ENCODE measurements at regions not wholly inside any gene's neighbourhood (a gene's known extent, or its start where the extent isn't known, plus 50 kb on each side); places are given as distances from the start of the nearest gene placed in this dataset.

DNA sequence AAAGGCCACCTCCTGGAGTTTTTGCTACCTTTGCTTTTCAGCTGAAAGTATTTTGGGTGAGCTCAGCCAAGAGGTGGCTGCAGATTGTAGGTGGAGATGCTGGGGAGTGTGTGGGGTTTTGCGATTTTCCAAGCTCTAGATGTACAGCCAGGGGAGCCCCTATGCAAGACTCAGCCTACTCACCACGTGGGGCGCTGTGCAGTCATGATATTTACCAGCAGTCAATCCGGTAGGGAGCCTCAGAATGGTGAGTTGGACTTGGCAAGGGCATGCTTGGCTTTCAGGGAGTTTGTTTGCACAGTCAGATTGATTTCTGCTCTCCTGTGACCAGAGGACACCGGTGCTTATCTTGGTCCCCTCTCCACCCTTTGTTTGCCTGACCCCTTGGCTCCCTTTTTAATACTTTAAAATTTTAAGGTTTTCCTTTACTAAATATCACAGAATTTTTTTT is 175.3 kb downstream of the UTP18 start:
- no peak for TF ChIP-seq NFRKB (IDR thresholded peaks at IDR 0.05; ENCODE audit: low read depth)
- no peak for TF ChIP-seq FOXM1 (IDR thresholded peaks at IDR 0.05; ENCODE audit: low read depth)
- TF ChIP-seq FOXM1 (CRISPR knock-in tag; IDR thresholded peaks at IDR 0.05; ENCODE audit: low read depth), result no peak
- TF ChIP-seq SUPT5H (IDR thresholded peaks at IDR 0.05), result no peak
- TF ChIP-seq, protein P1, sequence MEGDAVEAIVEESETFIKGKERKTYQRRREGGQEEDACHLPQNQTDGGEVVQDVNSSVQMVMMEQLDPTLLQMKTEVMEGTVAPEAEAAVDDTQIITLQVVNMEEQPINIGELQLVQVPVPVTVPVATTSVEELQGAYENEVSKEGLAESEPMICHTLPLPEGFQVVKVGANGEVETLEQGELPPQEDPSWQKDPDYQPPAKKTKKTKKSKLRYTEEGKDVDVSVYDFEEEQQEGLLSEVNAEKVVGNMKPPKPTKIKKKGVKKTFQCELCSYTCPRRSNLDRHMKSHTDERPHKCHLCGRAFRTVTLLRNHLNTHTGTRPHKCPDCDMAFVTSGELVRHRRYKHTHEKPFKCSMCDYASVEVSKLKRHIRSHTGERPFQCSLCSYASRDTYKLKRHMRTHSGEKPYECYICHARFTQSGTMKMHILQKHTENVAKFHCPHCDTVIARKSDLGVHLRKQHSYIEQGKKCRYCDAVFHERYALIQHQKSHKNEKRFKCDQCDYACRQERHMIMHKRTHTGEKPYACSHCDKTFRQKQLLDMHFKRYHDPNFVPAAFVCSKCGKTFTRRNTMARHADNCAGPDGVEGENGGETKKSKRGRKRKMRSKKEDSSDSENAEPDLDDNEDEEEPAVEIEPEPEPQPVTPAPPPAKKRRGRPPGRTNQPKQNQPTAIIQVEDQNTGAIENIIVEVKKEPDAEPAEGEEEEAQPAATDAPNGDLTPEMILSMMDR (IDR thresholded peaks at IDR 0.05 in 2 of 3, conservative IDR thresholded peaks at IDR 0.05 in 1 of 3; ENCODE audit: insufficient read depth in 2 of 3, low read depth in 1 of 3, low read length in 3 of 3), result peak; percentile 65 to 77 (median 72)
- no peak for TF ChIP-seq CCAR2 (IDR thresholded peaks at IDR 0.05; ENCODE audit: low read depth, low read length)
